AG04449 (cell line): ENCODE measurements at regions not wholly inside any gene's neighbourhood (a gene's known extent, or its start where the extent isn't known, plus 50 kb on each side); places are given as distances from the start of the nearest gene placed in this dataset.

Experiments used
- CTCF ChIA-PET: fragments of 350-600 bp; formaldehyde crosslinking; extraction: SDS; loops from one replicate; lab custom pipeline; 2021; ENCODE audit warnings: antibody characterized with exemption; lab: Yijun Ruan, JAX
- POLR2A ChIA-PET: fragments of 400-600, 350-600 bp; formaldehyde crosslinking; extraction: SDS; loops from one replicate; lab custom pipeline; 2020; ENCODE audit warnings: antibody characterized with exemption, inconsistent platforms; lab: Yijun Ruan, JAX
- DNase-seq: peaks from one replicate; pipeline ENCODE4 v3.0.0-alpha.2; 2010; ENCODE audit warnings: low read depth, low spot score
- H3K4me3 ChIP-seq: 2 replicates; pipeline ENCODE4 v1.5.1; 2011; ENCODE audit warnings: low read depth, mild to moderate bottlenecking, control low read depth, low read length
- TF ChIP-seq, protein P1 (sequence below): IDR thresholded peaks from one replicate; pipeline ENCODE4 v1.5.1; 2011; ENCODE audit warnings: mild to moderate bottlenecking, moderate library complexity, low read length, control low read depth, inconsistent platforms; ENCODE audit not compliant: insufficient read depth; ENCODE audit errors: missing control alignments

DNA sequence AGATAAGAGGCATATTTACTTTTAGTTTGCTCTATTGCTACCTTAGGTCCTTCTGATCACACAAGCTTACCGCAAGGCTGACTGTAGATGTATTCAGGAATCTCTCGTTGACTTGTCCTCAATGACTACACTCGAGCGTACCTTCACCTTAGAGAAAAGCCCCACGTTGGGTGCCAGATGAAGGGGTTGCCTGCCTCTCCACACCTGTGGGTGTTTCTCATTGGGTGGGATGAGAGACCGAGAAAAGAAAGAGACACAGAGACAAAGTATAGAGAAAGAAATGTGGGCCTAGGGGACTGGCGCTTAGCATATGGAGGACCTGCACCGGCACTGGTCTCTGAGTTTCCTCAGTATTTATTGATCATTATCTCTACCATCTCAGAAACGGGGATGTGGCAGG, 51.8 kb downstream of the ASCL4 start:
- no peak overlapping the region for H3K4me3 ChIP-seq
- ChIA-PET POLR2A (no interaction called here), CTCF (no interaction called here)
- TF ChIP-seq, protein P1, sequence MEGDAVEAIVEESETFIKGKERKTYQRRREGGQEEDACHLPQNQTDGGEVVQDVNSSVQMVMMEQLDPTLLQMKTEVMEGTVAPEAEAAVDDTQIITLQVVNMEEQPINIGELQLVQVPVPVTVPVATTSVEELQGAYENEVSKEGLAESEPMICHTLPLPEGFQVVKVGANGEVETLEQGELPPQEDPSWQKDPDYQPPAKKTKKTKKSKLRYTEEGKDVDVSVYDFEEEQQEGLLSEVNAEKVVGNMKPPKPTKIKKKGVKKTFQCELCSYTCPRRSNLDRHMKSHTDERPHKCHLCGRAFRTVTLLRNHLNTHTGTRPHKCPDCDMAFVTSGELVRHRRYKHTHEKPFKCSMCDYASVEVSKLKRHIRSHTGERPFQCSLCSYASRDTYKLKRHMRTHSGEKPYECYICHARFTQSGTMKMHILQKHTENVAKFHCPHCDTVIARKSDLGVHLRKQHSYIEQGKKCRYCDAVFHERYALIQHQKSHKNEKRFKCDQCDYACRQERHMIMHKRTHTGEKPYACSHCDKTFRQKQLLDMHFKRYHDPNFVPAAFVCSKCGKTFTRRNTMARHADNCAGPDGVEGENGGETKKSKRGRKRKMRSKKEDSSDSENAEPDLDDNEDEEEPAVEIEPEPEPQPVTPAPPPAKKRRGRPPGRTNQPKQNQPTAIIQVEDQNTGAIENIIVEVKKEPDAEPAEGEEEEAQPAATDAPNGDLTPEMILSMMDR: no peak
- no peak for DNase-seq

- ChIA-PET POLR2A (no interaction called here), CTCF (no interaction called here)
- TF ChIP-seq, protein P1: no peak
- H3K4me3 ChIP-seq: no peak overlapping the region
- no peak for DNase-seq
Observed at GRCh38 chr12:107829271-107829670, 54.8 kb downstream of the ASCL4 start.

DNA sequence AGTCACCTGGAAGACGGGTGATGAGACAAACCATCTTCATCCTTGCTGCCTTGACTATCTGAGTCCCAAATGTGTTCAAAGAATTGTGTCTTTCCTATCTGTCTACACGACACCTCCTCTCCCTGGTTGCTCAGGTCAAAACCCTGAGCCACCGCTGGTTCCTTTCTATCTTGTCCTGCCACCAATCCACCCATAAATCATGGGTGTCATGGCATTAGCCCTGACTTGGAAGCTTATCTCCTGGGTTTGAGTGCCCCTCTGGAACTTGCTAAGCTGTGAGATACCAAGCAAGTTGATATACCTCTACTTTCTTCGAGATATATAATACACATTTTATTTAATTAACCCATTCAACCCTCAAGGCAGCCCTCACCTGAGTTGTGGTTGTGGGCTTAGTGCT, 57.9 kb downstream of the ASCL4 start:
- DNase-seq: no peak
- H3K4me3 ChIP-seq: no peak overlapping the region
- TF ChIP-seq, protein P1: no peak
- POLR2A ChIA-PET: no interaction called here
- CTCF ChIA-PET: no interaction called here

DNA sequence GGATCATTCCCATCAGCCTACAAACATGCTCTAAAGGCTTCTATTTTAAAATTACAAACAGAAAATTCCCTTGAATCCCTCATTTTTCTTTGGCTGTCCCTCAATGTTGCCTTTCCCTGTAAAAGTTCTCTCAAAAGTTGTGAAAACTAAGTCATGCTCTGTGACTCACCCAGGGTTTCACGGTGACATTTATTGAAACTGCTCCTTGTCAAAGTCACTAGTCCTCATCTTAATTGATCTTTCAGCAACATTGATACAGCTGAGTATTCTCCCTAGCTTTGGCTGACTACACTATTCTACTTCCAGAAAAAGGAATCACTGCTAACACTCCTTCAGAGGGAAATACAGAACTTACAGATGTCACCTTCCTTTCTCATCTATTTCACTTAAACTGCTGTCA, 65.7 kb downstream of the ASCL4 start:
- TF ChIP-seq, protein P1: no peak
- CTCF ChIA-PET: no interaction called here
- no peak overlapping the region for H3K4me3 ChIP-seq
- POLR2A ChIA-PET: no interaction called here
- DNase-seq: no peak

DNA sequence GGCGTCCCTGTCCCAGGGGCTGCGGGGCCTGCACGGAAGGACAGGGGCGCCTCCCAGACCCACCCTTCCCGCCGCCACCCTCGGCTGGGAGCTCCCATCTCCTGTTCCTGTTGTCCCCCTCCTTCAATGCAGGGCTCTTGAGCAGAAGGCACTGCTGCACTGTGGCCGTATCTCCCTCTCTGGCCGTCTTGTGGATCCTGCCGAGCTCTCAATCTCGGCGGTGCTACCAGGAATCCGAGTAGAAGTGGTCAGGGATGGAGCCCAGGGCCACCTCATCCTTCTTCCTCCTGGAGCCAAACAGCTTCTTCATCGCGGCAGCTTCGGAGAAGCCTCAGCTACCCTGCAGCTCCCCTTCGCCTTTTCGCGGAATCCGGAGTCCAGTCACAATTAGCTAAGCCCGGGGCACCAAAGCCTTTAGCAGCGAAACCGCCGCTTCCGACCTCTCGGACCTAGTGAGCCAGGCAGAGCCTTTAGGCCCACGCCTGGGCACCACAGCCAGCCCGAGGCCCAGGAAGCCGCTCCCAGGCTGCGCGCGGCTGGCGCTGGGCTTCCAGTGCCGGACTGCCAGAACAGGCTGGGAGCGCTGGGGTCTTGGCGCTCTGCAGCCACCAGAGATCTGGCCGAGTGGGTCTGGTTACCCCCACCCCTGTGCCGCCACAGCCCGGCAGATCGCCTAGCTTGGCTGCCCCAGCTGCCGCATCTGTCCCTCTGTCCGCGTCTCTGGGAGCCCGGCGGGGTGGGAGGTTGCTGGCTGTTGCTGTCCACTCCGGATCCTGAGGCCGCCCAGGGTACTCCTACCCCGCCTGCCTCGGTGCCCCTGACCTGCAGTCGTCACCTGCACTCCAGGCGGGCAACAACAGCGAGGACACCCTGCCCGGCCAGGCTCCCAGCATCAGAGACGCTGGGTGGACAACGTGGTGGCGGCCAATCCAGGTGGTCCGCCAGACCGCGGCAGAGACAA, 69.1 kb downstream of the ASCL4 start:
- TF ChIP-seq, protein P1: no peak
- H3K4me3 ChIP-seq: peak overlapping the region; percentile 1; the same call in 1 of the 2 replicates
- no peak for DNase-seq
- POLR2A ChIA-PET: no interaction called here
- CTCF ChIA-PET: no interaction called here

DNA sequence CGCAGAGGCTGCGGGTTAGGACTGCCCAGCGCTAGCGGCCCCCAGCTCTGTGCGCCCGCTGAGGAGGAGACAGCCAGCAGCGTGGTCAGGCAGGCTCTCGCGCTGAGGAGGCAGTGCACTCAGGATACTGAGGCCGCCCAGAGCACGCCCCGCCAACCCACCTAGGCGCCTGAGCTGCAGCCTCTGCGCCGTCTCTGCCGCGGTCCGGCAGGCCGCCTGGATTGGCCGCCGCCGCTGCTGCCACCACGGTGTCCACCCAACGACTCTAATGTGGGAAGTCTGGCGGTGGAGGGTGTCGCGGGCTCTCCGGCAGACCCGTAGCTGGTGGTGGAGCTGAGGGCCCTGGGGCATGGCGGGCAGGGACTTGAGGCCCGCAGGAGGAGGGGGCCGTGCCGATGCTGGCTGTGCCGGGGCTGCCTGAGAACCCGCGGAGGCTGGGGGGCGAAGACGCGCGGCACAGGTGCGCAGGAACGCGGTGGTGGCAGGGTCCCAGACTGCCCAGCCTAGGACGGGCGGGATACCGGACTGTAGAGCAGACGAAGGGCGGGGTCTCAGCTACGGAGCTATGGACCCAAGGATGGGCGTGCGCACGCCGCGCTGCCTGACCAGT, 69.9 kb downstream of the ASCL4 start:
- no peak overlapping the region for H3K4me3 ChIP-seq
- CTCF ChIA-PET: no interaction called here
- TF ChIP-seq, protein P1: no peak
- POLR2A ChIA-PET: no interaction called here
- DNase-seq: no peak
